ENCODE measurements at regions not wholly inside any gene's neighbourhood (a gene's known extent, or its start where the extent isn't known, plus 50 kb on each side); places are given as distances from the start of the nearest gene placed in this dataset.

GRCh38 chr7:153590136-153590535 is 462.1 kb upstream of the DPP6 start:
- H3K27ac ChIP-seq (ENCODE audit: low read depth) = no peak overlapping the region
- H3K4me1 ChIP-seq (ENCODE audit: insufficient read depth) = no peaks in the 10 kb centered on the region
- H3K36me3 ChIP-seq (ENCODE audit: insufficient read depth) = no peaks in the 10 kb centered on the region
- DNase-seq (ENCODE audit: extremely low spot score) = no peak
- no peak overlapping the region for H3K4me3 ChIP-seq (ENCODE audit: low read depth, low read length)
- 81% methylated on average over 16 of the region's 16 CpGs for WGBS

- no peaks in the 10 kb centered on the region for H3K36me3 ChIP-seq (ENCODE audit: insufficient read depth)
- no peak for DNase-seq (ENCODE audit: extremely low spot score)
- H3K4me1 ChIP-seq (ENCODE audit: insufficient read depth) = no peaks in the 10 kb centered on the region
- H3K27ac ChIP-seq (ENCODE audit: low read depth) = no peak overlapping the region
- H3K4me3 ChIP-seq (ENCODE audit: low read depth, low read length) = no peak overlapping the region
- WGBS = 84% methylated on average over 11 of the region's 11 CpGs
These were observed 461.6 kb upstream of the DPP6 start for GRCh38 chr7:153590571-153590970.

- H3K4me1 ChIP-seq (ENCODE audit: insufficient read depth) = no peaks in the 10 kb centered on the region
- no peak overlapping the region for H3K27ac ChIP-seq (ENCODE audit: low read depth)
- H3K4me3 ChIP-seq (ENCODE audit: low read depth, low read length) = no peak overlapping the region
- WGBS = 65% methylated on average over 3 of the region's 3 CpGs
- DNase-seq (ENCODE audit: extremely low spot score) = no peak
- H3K36me3 ChIP-seq (ENCODE audit: insufficient read depth) = no peaks in the 10 kb centered on the region
These were observed 444.8 kb upstream of the DPP6 start for GRCh38 chr7:153607354-153607753.

GRCh38 chr7:153616711-153617325 is 435.4 kb upstream of the DPP6 start:
- H3K36me3 ChIP-seq (ENCODE audit: insufficient read depth) = no peaks in the 10 kb centered on the region
- H3K27ac ChIP-seq (ENCODE audit: low read depth) = no peak overlapping the region

GRCh38 chr7:153627323-153627722 is 424.9 kb upstream of the DPP6 start:
- DNase-seq (ENCODE audit: extremely low spot score) = no peak
- no peak overlapping the region for H3K4me3 ChIP-seq (ENCODE audit: low read depth, low read length)
- H3K27ac ChIP-seq (ENCODE audit: low read depth) = no peak overlapping the region
- H3K36me3 ChIP-seq (ENCODE audit: insufficient read depth) = no peaks in the 10 kb centered on the region
- no peaks in the 10 kb centered on the region for H3K4me1 ChIP-seq (ENCODE audit: insufficient read depth)

More at GRCh38 chr7:153616711-153617325, 435.4 kb upstream of the DPP6 start:
- 22% methylated on average over 8 of the region's 8 CpGs for WGBS
- no peaks in the 10 kb centered on the region for H3K4me1 ChIP-seq (ENCODE audit: insufficient read depth)
- DNase-seq (ENCODE audit: extremely low spot score) = no peak
- H3K4me3 ChIP-seq (ENCODE audit: low read depth, low read length) = no peak overlapping the region

GRCh38 chr7:153628406-153628805 is 423.8 kb upstream of the DPP6 start:
- no peak overlapping the region for H3K4me3 ChIP-seq (ENCODE audit: low read depth, low read length)
- H3K27ac ChIP-seq (ENCODE audit: low read depth) = no peak overlapping the region
- DNase-seq (ENCODE audit: extremely low spot score) = no peak
- 76% methylated on average over 6 of the region's 6 CpGs for WGBS
- H3K36me3 ChIP-seq (ENCODE audit: insufficient read depth) = no peaks in the 10 kb centered on the region
- H3K4me1 ChIP-seq (ENCODE audit: insufficient read depth) = no peaks in the 10 kb centered on the region

GRCh38 chr7:153628825-153629224 is 423.4 kb upstream of the DPP6 start:
- Histone ChIP-seq H3K4me3 (ENCODE audit: low read depth, low read length) (no peak overlapping the region), H3K4me1 (ENCODE audit: insufficient read depth) (no peaks in the 10 kb centered on the region), H3K36me3 (ENCODE audit: insufficient read depth) (no peaks in the 10 kb centered on the region), H3K27ac (ENCODE audit: low read depth) (no peak overlapping the region)
- 71% methylated on average over 1 of the region's 1 CpG for WGBS
- no peak for DNase-seq (ENCODE audit: extremely low spot score)

- 87% methylated on average over 10 of the region's 10 CpGs for WGBS
- no peaks in the 10 kb centered on the region for H3K36me3 ChIP-seq (ENCODE audit: insufficient read depth)
- no peak for DNase-seq (ENCODE audit: extremely low spot score)
- no peak overlapping the region for H3K27ac ChIP-seq (ENCODE audit: low read depth)
- no peaks in the 10 kb centered on the region for H3K4me1 ChIP-seq (ENCODE audit: insufficient read depth)
- no peak overlapping the region for H3K4me3 ChIP-seq (ENCODE audit: low read depth, low read length)
These were observed 413.3 kb upstream of the DPP6 start for GRCh38 chr7:153638821-153639435.

GRCh38 chr7:153640586-153640985 is 411.6 kb upstream of the DPP6 start:
- 75% methylated on average over 2 of the region's 2 CpGs for WGBS
- H3K27ac ChIP-seq (ENCODE audit: low read depth) = no peak overlapping the region

GRCh38 chr7:153641199-153641598 is 411.0 kb upstream of the DPP6 start:
- Histone ChIP-seq H3K27ac (ENCODE audit: low read depth) (no peak overlapping the region), H3K4me3 (ENCODE audit: low read depth, low read length) (no peak overlapping the region), H3K36me3 (ENCODE audit: insufficient read depth) (no peaks in the 10 kb centered on the region), H3K4me1 (ENCODE audit: insufficient read depth) (no peaks in the 10 kb centered on the region)
- no peak for DNase-seq (ENCODE audit: extremely low spot score)
- whole genome bisulfite sequencing = 40% methylated on average over 4 of the region's 4 CpGs

More at GRCh38 chr7:153640586-153640985, 411.6 kb upstream of the DPP6 start:
- Histone ChIP-seq H3K4me3 (ENCODE audit: low read depth, low read length) (no peak overlapping the region), H3K36me3 (ENCODE audit: insufficient read depth) (no peaks in the 10 kb centered on the region), H3K4me1 (ENCODE audit: insufficient read depth) (no peaks in the 10 kb centered on the region)
- DNase-seq (ENCODE audit: extremely low spot score) = no peak

GRCh38 chr7:153642989-153643388 is 409.2 kb upstream of the DPP6 start:
- no peak overlapping the region for H3K4me3 ChIP-seq (ENCODE audit: low read depth, low read length)
- H3K27ac ChIP-seq (ENCODE audit: low read depth) = no peak overlapping the region
- H3K4me1 ChIP-seq (ENCODE audit: insufficient read depth) = no peaks in the 10 kb centered on the region
- no peaks in the 10 kb centered on the region for H3K36me3 ChIP-seq (ENCODE audit: insufficient read depth)
- no peak for DNase-seq (ENCODE audit: extremely low spot score)

- H3K36me3 ChIP-seq (ENCODE audit: insufficient read depth) = no peaks in the 10 kb centered on the region
- H3K27ac ChIP-seq (ENCODE audit: low read depth) = no peak overlapping the region
- no peak for DNase-seq (ENCODE audit: extremely low spot score)
- H3K4me1 ChIP-seq (ENCODE audit: insufficient read depth) = no peaks in the 10 kb centered on the region
- WGBS = 50% methylated on average over 7 of the region's 7 CpGs
- H3K4me3 ChIP-seq (ENCODE audit: low read depth, low read length) = no peak overlapping the region
These were observed 394.9 kb upstream of the DPP6 start for GRCh38 chr7:153657182-153657800.

- Histone ChIP-seq H3K36me3 (ENCODE audit: insufficient read depth) (no peaks in the 10 kb centered on the region), H3K27ac (ENCODE audit: low read depth) (no peak overlapping the region), H3K4me3 (ENCODE audit: low read depth, low read length) (no peak overlapping the region), H3K4me1 (ENCODE audit: insufficient read depth) (no peaks in the 10 kb centered on the region)
- no peak for DNase-seq (ENCODE audit: extremely low spot score)
- 66% methylated on average over 3 of the region's 3 CpGs for WGBS
These were observed 377.1 kb upstream of the DPP6 start for GRCh38 chr7:153675131-153675530.

- no peak overlapping the region for H3K27ac ChIP-seq (ENCODE audit: low read depth)
- 61% methylated on average over 3 of the region's 3 CpGs for WGBS
- no peaks in the 10 kb centered on the region for H3K36me3 ChIP-seq (ENCODE audit: insufficient read depth)
- DNase-seq (ENCODE audit: extremely low spot score) = no peak
- H3K4me1 ChIP-seq (ENCODE audit: insufficient read depth) = no peaks in the 10 kb centered on the region
- no peak overlapping the region for H3K4me3 ChIP-seq (ENCODE audit: low read depth, low read length)
These were observed 369.6 kb upstream of the DPP6 start for GRCh38 chr7:153682628-153683027.

Data from urinary bladder (tissue), 3 donors.